ENCODE measurements at regions not wholly inside any gene's neighbourhood (a gene's known extent, or its start where the extent isn't known, plus 50 kb on each side); places are given as distances from the start of the nearest gene placed in this dataset.

- Histone ChIP-seq H3K9me3 (ENCODE audit: insufficient read depth in 2 of 2, low read depth in 1 of 2, low read length in 1 of 2) (no peaks in the 10 kb centered on the region), H2AK5ac (ENCODE audit: low read depth, low read length) (no peak overlapping the region), H2BK12ac (ENCODE audit: low read depth, low read length) (no peak overlapping the region), H3K23me2 (ENCODE audit: low read depth, low read length) (no peaks in the 10 kb centered on the region), H3K79me1 (ENCODE audit: low read depth, low read length) (no peaks in the 10 kb centered on the region), H2AFZ (ENCODE audit: low read length) (no peak overlapping the region), H3K9ac (replicated peaks in 1 of 4; ENCODE audit: extremely low read depth in 1 of 4, low read depth in 3 of 4, low read length in 3 of 4) (no peak overlapping the region), H3K56ac (replicated peaks; ENCODE audit: insufficient read length, low read depth, low read length) (no peak overlapping the region), H3K4ac (replicated peaks; ENCODE audit: insufficient read length, low read depth, low read length) (no peak overlapping the region), H3K14ac (ENCODE audit: insufficient read length) (no peak overlapping the region), H3K4me1 (replicated peaks in 1 of 4; ENCODE audit: control insufficient read depth in 3 of 4, insufficient read depth in 4 of 4, low read length in 3 of 4) (no peaks in the 10 kb centered on the region), H4K8ac (ENCODE audit: extremely low read depth, insufficient read depth, low read length) (no peak overlapping the region), H3K36me3 (ENCODE audit: control insufficient read depth in 2 of 4, insufficient read depth in 4 of 4, low read length in 3 of 4) (no peaks in the 10 kb centered on the region), H4K91ac (replicated peaks; ENCODE audit: insufficient read length, low read length) (no peak overlapping the region), H4K20me1 (replicated peaks in 1 of 2; ENCODE audit: control insufficient read depth in 1 of 2, insufficient read depth in 2 of 2, low read length in 2 of 2) (no peaks in the 10 kb centered on the region), H3K4me2 (ENCODE audit: insufficient read depth in 1 of 2, low read depth in 2 of 2, low read length in 2 of 2) (no peak overlapping the region), H2BK20ac (ENCODE audit: low read length) (no peak overlapping the region), H4K5ac (ENCODE audit: insufficient read length, low read depth, low read length) (no peak overlapping the region), H3K27me3 (replicated peaks in 1 of 4; ENCODE audit: control insufficient read depth in 3 of 4, extremely low read depth in 1 of 4, insufficient read depth in 3 of 4, low read length in 3 of 4) (no peaks in the 10 kb centered on the region), H3K27ac (ENCODE audit: low read depth, low read length) (no peak overlapping the region), H2BK5ac (ENCODE audit: low read depth, low read length) (no peak overlapping the region), H3K18ac (ENCODE audit: extremely low read depth, low read length) (no peak overlapping the region), H3K4me3 (ENCODE audit: extremely low read depth in 1 of 4, insufficient read depth in 2 of 4, low read depth in 3 of 4, low read length in 4 of 4) (no peak overlapping the region), H3K79me2 (ENCODE audit: control insufficient read depth in 1 of 2, insufficient read depth in 2 of 2, low read length in 2 of 2) (no peaks in the 10 kb centered on the region), H2BK15ac (ENCODE audit: low read length) (no peak overlapping the region), H3K23ac (ENCODE audit: insufficient read length) (no peak overlapping the region), H2BK120ac (replicated peaks; ENCODE audit: low read depth, low read length) (no peak overlapping the region)
- 89% methylated on average over 3 of the region's 3 CpGs; no CpG with 5 or more reads in 1 of the 2 experiments for WGBS, 2 experiments (ENCODE audit: extremely low coverage in 1 of 2, insufficient coverage in 1 of 2, insufficient read length in 1 of 2, insufficient replicate concordance in 2 of 2, low coverage in 1 of 2, low lambda C conversion rate in 2 of 2, missing lambda C conversion rate in 1 of 2)
- DNase-seq (ENCODE audit: low read depth in 1 of 2, low spot score in 2 of 2) (no peak), FAIRE-seq (no peak)
- POLR2A ChIA-PET (ENCODE audit: partially characterized antibody) = interaction anchor here (1.3 kb wide), 1 partner anchor 17 kb away, joined by 6 read pairs; no protein-coding TSS in a partner anchor
- CTCF ChIA-PET (ENCODE audit: partially characterized antibody) = interaction anchor here (0.6 to 1.9 kb wide), 3 partner anchors 11 to 96 kb away, joined by 4 to 6 read pairs (median 5); no protein-coding TSS in a partner anchor
- TF ChIP-seq KDM1A (IDR thresholded peaks at IDR 0.05; ENCODE audit: borderline replicate concordance, low read length) (no peak), HDAC6 (IDR thresholded peaks at IDR 0.05; ENCODE audit: low read depth, low read length) (no peak), CHD2 (IDR thresholded peaks at IDR 0.05; ENCODE audit: low read length) (no peak), TCF12 (IDR thresholded peaks at IDR 0.05; ENCODE audit: low read depth, low read length) (no peak), SIRT6 (IDR thresholded peaks at IDR 0.05; ENCODE audit: low read length) (no peak), MAX (IDR thresholded peaks at IDR 0.05) (no peak), JUND (IDR thresholded peaks at IDR 0.05; ENCODE audit: low read length) (no peak), ATF2 (IDR thresholded peaks at IDR 0.05; ENCODE audit: low read length) (no peak), SIN3A (conservative IDR thresholded peaks at IDR 0.05 in 1 of 2, IDR thresholded peaks at IDR 0.05 in 1 of 2; ENCODE audit: low read depth in 1 of 2, low read length in 2 of 2) (no peak), EGR1 (IDR thresholded peaks at IDR 0.05; ENCODE audit: borderline replicate concordance, low read depth, low read length) (no peak)
Measured at GRCh38 chr7:101712652-101713051, 83.6 kb upstream of the MYL10 start.
